NB4 (cell line): ENCODE measurements at regions not wholly inside any gene's neighbourhood (a gene's known extent, or its start where the extent isn't known, plus 50 kb on each side); places are given as distances from the start of the nearest gene placed in this dataset.

Source experiments
- DNase-seq: peaks from one replicate; pipeline ENCODE4 v3.0.0; 2010; ENCODE audit warnings: low read depth
- H3K4me3 ChIP-seq: one replicate; pipeline ENCODE4 v1.5.1; 2011; ENCODE audit warnings: mild to moderate bottlenecking, low read depth, low read length, moderate library complexity
- CTCF ChIP-seq: IDR thresholded peaks from one replicate; pipeline ENCODE4 v1.5.1; 2012; ENCODE audit warnings: low read depth, low read length
- MYC ChIP-seq: IDR thresholded peaks from 2 replicates; pipeline ENCODE4 v1.6.1; 2011; ENCODE audit warnings: low read depth, low read length
- POLR2A ChIP-seq: IDR thresholded peaks from 2 replicates; pipeline ENCODE4 v1.6.1; 2011; ENCODE audit warnings: mild to moderate bottlenecking; ENCODE audit not compliant: insufficient read length; ENCODE audit errors: extremely low read depth
- TF ChIP-seq, protein P1 (sequence below): IDR thresholded peaks from 2 replicates; pipeline ENCODE4 v1.6.1; 2011; ENCODE audit warnings: low read depth, low read length

DNA sequence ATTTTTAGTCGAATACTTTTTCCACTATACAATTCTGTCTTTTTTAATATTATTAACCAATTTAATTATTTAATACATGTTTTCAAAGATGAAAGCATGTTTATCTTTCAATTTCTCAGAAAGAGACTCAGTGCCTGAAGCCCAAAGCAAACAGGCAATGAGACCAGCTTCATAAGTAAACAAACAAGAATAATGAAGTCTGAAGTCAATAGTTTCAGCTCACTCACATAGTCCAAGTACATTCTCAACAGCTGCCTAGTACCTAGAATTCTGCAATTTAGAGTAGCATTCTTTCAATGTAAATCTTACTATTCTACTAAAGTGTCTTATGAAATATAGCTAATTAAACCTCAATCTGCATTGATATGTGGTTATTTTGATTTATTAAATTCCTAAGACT is 626.5 kb upstream of the NRSN1 start:
- no peak for TF ChIP-seq CTCF
- H3K4me3 ChIP-seq = no peak overlapping the region
- DNase-seq = no peak

GRCh38 chr6:23503173-23503572 is 622.8 kb upstream of the NRSN1 start:
- no peak overlapping the region for H3K4me3 ChIP-seq
- no peak for DNase-seq
- TF ChIP-seq POLR2A (no peak), CTCF (no peak)

- DNase-seq = no peak
- TF ChIP-seq MYC (no peak), POLR2A (no peak), CTCF (no peak)
- TF ChIP-seq, protein P1, sequence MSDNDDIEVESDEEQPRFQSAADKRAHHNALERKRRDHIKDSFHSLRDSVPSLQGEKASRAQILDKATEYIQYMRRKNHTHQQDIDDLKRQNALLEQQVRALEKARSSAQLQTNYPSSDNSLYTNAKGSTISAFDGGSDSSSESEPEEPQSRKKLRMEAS = no peak
- no peak overlapping the region for H3K4me3 ChIP-seq
These were observed 621.0 kb upstream of the NRSN1 start for GRCh38 chr6:23505026-23505425.

- no peak for DNase-seq
- TF ChIP-seq, protein P1 = no peak
- TF ChIP-seq POLR2A = no peak
- TF ChIP-seq MYC = no peak
- TF ChIP-seq CTCF = no peak
- no peak overlapping the region for H3K4me3 ChIP-seq
These were observed 615.1 kb upstream of the NRSN1 start for GRCh38 chr6:23510778-23511510.

DNA sequence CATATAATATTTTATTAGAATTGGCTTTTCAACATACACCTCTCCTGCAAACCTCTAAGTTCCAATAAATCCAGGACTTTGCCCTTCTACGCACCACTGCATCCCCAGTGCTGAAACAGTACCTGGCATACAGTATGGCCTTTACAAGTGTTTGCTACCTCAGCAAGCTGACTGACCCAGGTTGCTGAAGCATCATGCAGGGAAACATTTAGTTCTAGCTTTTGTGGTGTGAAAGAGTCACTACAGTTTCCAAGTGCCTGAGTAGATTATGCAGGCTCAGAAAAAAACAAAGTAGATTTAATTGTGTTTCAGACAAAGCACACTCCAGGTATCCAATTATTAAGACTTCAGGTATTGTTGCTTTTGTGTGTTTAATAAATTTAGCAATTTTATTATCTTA is 614.2 kb upstream of the NRSN1 start:
- H3K4me3 ChIP-seq = no peak overlapping the region
- TF ChIP-seq CTCF = no peak
- TF ChIP-seq, protein P1 = no peak
- no peak for TF ChIP-seq POLR2A
- no peak for TF ChIP-seq MYC
- DNase-seq = no peak

GRCh38 chr6:23518294-23518693 is 607.7 kb upstream of the NRSN1 start:
- TF ChIP-seq MYC (no peak), CTCF (no peak), POLR2A (no peak)
- TF ChIP-seq, protein P1 = no peak
- H3K4me3 ChIP-seq = no peak overlapping the region
- no peak for DNase-seq
